Right lobe of liver (tissue), 6 donors: ENCODE measurements at regions not wholly inside any gene's neighbourhood (a gene's known extent, or its start where the extent isn't known, plus 50 kb on each side); places are given as distances from the start of the nearest gene placed in this dataset.
A peak's percentile ranks its signal among the peaks of the same experiment; 100 is the strongest.

Experiments
- ATAC-seq, 4 donors: fragments of 200-7000 bp; cut with Tn5 transposase; one replicate each; pipeline ENCODE4 v1.9.1; 2020; ENCODE audit warnings: mild to moderate bottlenecking in 4 of 4, moderate library complexity in 4 of 4
- DNase-seq, 3 donors: peaks; one replicate each; pipeline ENCODE4 v3.0.0-alpha.2; 2020
- H3K27ac ChIP-seq, 3 donors: fragments of 200-600 bp; one replicate each; pipeline ENCODE4 v1.8.0; 2022
- H3K27me3 ChIP-seq, 2 donors: fragments of 200-600 bp; one replicate each; pipeline ENCODE4 v1.8.0; 2022
- H3K36me3 ChIP-seq, 4 donors: fragments of 200-600 bp; sonication (generic) in 1 of 4; one replicate each; pipeline versions ENCODE4 v1.5.1 to v1.8.0; 2017 to 2022; ENCODE audit warnings: control low read depth in 1 of 4
- H3K4me1 ChIP-seq, 4 donors: fragments of 200-600 bp; sonication (generic) in 1 of 4; one replicate each; pipeline versions ENCODE4 v1.5.1 to v1.8.0; 2017 to 2022; ENCODE audit warnings: control low read depth in 1 of 4
- H3K4me3 ChIP-seq, 3 donors: fragments of 200-600 bp; one replicate each; pipeline ENCODE4 v1.8.0; 2022
- H3K9me3 ChIP-seq, 4 donors: fragments of 200-600 bp; sonication (generic) in 1 of 4; one replicate each; pipeline versions ENCODE4 v1.5.1 to v1.8.0; 2017 to 2022; ENCODE audit warnings: control low read depth in 1 of 4
- CTCF ChIP-seq, 4 donors: fragments of 200-600 bp in 3 of 4; fragments of 450-650 bp in 1 of 4; IDR thresholded peaks; one replicate each; pipeline versions ENCODE4 v1.5.1 to v1.8.0; 2016 to 2022; ENCODE audit warnings: antibody characterized with exemption in 4 of 4, mild to moderate bottlenecking in 2 of 4
- POLR2A ChIP-seq: fragments of 450-650 bp; IDR thresholded peaks from one replicate; pipeline ENCODE4 v1.6.1; 2017; ENCODE audit warnings: antibody characterized with exemption, mild to moderate bottlenecking
- WGBS: methylation state at CpG from one replicate; pipeline ENCODE4 v1.1.6; 2018; ENCODE audit warnings: low coverage, low lambda C conversion rate; ENCODE audit not compliant: insufficient coverage; ENCODE audit errors: missing lambda C conversion rate; 5-methylcytosine and 5-hydroxymethylcytosine counted together
- intact Hi-C, 2 donors: fragments of 100-400 bp; cut with DNase I; formaldehyde crosslinking; loops; one replicate each; pipeline versions ENCODE4 v1.11.2 to v1.14.1; 2022
- donor health status: DM: no; HTN: yes; CAD: no.
- donor health status: DM: no; HTN: no; CAD: no.
- donor health status: DM: no; HTN: no; CAD: no.
- donor health status: DM: no; HTN: yes; CAD: no.
- donor health status: DM: no; HTN: yes; CAD: no.

DNA sequence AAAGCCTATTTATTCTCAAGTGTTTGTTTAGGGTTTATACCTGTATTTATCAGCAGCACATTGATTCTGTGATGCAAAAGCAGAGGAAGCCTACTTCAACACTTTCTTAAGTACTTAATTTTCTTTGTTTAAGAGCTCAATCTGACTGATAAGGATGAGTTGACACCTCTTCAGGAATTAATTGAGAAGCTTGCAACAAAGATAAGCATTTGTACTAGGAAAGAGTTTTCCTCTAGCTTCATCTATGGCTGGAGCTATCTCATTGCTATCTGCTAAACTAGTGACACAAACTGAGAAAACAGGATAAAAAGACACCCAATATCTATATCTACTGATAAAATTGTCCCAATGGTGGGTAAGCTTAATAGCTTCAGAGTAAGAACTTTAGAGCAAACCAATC lies 170.1 kb upstream of the SLITRK6 start:
- Histone ChIP-seq H3K9me3 (no peaks in the 10 kb centered on the region), H3K36me3 (no peaks in the 10 kb centered on the region), H3K4me3 (no peak overlapping the region), H3K27ac (no peak overlapping the region), H3K27me3 (no peaks in the 10 kb centered on the region), H3K4me1 (no peaks in the 10 kb centered on the region)
- DNase-seq (no peak), ATAC-seq (no peak)
- TF ChIP-seq POLR2A, result no peak
- no peak for TF ChIP-seq CTCF (IDR thresholded peaks at IDR 0.05)
- intact Hi-C loops, result no loop called here

DNA sequence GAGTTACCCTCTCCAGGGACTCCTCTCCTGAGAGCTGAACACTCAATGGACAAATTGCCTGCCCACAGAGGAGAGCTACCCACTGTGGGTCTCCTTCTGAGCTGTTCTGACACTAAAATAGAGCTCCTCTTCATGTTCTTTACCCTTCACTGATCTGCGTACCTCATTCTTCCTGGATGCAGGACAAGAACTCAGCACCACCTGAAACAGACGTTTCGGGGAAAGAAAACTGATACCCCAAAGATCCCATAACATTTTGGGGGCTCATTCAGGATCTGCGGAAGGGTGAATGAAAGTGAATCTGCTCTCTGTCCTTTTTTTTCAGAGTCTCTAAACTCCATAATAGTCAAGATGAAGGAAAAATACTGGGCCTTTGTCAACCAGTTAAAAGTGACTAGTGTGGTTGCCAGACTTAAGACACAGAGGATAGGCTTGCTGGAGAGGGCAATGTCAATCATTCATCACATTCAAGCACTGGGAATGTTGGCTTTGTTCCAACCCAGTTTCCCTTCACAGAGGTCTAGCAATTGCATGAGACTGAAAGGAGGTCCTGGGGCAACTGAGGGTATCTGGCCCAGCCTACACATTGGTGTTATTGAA lies 136.7 kb upstream of the SLITRK6 start:
- Histone ChIP-seq H3K4me1 (no peaks in the 10 kb centered on the region), H3K36me3 (no peaks in the 10 kb centered on the region), H3K27me3 (no peaks in the 10 kb centered on the region), H3K4me3 (no peak overlapping the region), H3K27ac (no peak overlapping the region), H3K9me3 (no peaks in the 10 kb centered on the region)
- intact Hi-C loops, result no loop called here
- no peak for TF ChIP-seq CTCF (IDR thresholded peaks at IDR 0.05)
- no peak for TF ChIP-seq POLR2A
- WGBS, result 74% methylated on average over 4 of the region's 4 CpGs
- ATAC-seq, result no peak
- DNase-seq, result no peak

DNA sequence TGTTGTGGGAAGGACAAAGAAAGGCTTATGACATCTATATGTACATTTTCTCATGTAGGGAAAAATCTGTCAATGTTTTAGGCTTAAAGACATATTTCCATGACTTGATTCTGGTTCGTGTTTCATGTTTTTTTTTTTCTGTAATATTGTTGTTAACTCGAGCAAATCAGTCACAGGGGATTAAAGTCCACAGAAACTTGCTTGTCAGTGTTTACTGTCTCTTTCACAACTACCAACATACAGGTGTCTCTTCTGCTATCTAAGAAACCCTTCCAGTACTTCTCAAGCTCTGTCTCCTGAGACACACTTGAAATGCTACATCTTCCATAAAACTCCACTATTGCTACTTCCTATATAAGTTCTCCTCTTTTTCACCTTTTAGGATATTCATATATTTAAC lies 130.9 kb upstream of the SLITRK6 start:
- no peak overlapping the region for H3K4me3 ChIP-seq
- DNase-seq (no peak), ATAC-seq (peak; percentile 92 to 98 (median 94))
- H3K4me1 ChIP-seq, result peaks cover 0 to 6% (median 0%) of the 10 kb centered on the region in 4 donors
- H3K36me3 ChIP-seq, result no peaks in the 10 kb centered on the region
- intact Hi-C loops, result no loop called here
- H3K9me3 ChIP-seq, result no peaks in the 10 kb centered on the region
- TF ChIP-seq CTCF (IDR thresholded peaks at IDR 0.05), result no peak
- no peak for TF ChIP-seq POLR2A
- peak overlapping the region in 1 of 3 donors; percentile 10 for H3K27ac ChIP-seq
- 0% methylated on average over 2 of the region's 2 CpGs for WGBS
- no peaks in the 10 kb centered on the region for H3K27me3 ChIP-seq

DNA sequence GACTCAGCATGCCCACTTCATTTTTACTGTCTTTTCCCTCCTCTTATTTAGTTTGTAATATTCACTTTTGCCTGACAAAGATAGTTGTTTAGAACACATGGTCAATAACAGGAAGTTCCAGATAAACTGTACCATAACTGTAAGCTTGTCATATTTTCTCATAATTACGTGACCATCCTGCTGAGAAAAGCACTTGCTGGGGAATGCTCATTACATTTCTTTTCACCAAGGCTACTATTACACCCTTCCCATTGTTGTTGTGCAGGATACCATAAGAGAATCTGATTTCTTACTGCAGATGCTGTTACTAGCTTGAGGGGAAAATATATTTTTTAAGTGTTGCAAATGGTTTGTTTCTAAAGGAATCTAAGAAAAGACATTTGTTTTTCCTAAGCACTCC lies 111.7 kb upstream of the SLITRK6 start:
- Histone ChIP-seq H3K9me3 (no peaks in the 10 kb centered on the region), H3K27me3 (no peaks in the 10 kb centered on the region), H3K4me3 (no peak overlapping the region), H3K27ac (no peak overlapping the region), H3K36me3 (no peaks in the 10 kb centered on the region), H3K4me1 (no peaks in the 10 kb centered on the region)
- intact Hi-C loops, result no loop called here
- 43% methylated on average over 1 of the region's 1 CpG for WGBS
- TF ChIP-seq CTCF (IDR thresholded peaks at IDR 0.05) (no peak), POLR2A (no peak)
- no peak for DNase-seq
- ATAC-seq, result no peak

DNA sequence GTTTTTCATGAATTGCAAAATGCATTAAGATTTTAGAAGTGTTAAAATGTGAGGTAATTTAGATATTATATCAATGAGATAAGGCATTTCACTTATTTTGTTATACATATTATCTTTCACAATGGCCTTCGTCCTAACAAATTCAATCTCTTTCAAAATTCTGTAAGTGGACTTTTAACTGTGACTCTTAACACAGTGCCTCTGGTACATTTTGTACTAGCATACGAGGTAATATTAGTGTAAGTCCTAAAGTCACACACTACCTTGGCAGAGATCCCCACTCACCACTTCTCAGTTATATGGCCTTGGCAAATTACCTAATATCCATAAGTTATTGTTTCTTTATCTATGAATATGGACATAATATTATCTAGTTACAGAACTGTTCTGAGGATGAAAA lies 101.3 kb upstream of the SLITRK6 start:
- intact Hi-C loops, result no loop called here
- Histone ChIP-seq H3K27ac (no peak overlapping the region), H3K9me3 (no peaks in the 10 kb centered on the region), H3K36me3 (no peaks in the 10 kb centered on the region), H3K4me3 (no peak overlapping the region), H3K4me1 (no peaks in the 10 kb centered on the region), H3K27me3 (no peaks in the 10 kb centered on the region)
- TF ChIP-seq CTCF (IDR thresholded peaks at IDR 0.05), result no peak
- 28% methylated on average over 2 of the region's 2 CpGs for WGBS
- DNase-seq, result no peak
- ATAC-seq, result peak; percentile 29 to 86 (median 52)
